Suppressor macrophage treated with lipopolysaccharide for 1 hour (primary cell): ENCODE measurements at regions not wholly inside any gene's neighbourhood (a gene's known extent, or its start where the extent isn't known, plus 50 kb on each side); places are given as distances from the start of the nearest gene placed in this dataset.
"Not testable (repeated sequence)": the region's sequence is repeated elsewhere in the genome, so short reads cannot be mapped to it uniquely, and the experiment has no call there.

Source experiments
- DNase-seq, 3 donors: peaks; one replicate each; pipeline ENCODE4 v3.0.0-alpha.2; 2020 to 2022

DNA sequence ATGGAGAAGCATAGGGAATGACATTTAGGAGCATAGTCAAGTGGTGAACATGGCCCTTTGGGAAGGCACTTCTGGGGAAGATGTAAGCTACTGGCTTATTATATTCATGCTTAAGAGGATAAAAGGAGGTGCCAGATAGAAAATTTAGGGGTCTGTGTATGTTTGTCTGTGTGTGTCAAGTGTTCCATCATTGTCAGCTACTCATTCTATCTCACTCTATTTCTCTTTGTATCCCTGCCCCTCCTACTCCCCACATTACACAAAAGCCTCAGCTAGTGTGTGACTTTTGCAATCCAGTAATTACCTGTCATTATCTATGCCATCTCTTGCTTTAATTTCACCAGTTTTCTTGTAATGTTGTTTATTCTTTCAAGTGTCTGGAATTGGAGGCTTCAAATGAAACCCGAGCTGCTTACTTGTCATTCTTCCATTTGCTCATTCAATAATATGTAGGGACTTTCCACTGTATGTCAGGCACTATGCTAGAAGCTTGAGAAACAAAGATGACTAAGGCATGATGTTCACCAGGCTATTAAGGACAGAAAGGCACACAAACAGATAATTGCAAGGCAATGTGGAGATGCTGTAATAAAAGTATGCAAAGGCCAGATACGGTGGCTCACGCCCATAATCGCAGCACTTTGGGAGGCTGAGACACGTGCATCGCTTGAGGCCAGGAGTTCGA lies 229.8 kb upstream of the TEX13C start:
- no peak for DNase-seq

DNA sequence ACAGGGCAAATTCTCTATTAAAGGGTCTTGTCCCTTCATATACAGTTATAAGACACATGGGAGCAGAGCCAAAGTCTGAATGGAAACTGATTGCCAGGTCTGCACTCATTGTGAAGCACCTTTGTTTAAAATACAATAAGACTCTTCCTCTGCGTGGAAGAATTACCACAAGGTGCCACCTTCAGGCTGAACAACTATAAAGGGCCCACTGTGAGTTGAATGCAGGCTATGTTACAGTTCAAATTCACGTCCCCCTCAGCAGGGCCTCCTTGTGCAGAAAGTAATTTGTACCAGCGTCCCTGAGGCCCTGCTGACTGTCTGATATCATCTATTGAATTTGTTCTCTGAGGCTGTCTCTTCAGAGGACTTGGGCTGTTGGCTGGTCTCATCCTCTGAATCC lies 225.8 kb upstream of the TEX13C start:
- no peak for DNase-seq

- no peak for DNase-seq
Observed at GRCh38 chrX:125094901-125095300, 224.8 kb upstream of the TEX13C start.

DNA sequence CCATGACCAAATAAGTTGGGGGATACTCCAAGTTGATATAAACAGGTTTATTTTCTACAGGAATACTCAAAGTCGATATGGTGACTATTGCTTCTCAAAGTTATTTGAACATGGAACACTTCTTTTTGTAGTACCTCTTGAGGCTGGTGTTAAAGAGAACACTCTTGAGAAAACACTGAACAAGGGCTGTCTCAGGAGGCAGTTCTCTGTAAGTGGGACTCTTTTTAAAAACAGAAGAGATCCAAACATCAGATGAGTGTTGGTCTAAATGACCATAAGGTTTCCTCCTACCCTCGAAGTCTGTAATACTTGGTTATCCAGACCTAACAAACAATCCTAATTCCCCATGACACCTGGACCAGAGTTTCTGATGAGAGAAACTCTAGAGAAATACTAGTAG lies 223.2 kb upstream of the TEX13C start:
- no peak for DNase-seq

DNA sequence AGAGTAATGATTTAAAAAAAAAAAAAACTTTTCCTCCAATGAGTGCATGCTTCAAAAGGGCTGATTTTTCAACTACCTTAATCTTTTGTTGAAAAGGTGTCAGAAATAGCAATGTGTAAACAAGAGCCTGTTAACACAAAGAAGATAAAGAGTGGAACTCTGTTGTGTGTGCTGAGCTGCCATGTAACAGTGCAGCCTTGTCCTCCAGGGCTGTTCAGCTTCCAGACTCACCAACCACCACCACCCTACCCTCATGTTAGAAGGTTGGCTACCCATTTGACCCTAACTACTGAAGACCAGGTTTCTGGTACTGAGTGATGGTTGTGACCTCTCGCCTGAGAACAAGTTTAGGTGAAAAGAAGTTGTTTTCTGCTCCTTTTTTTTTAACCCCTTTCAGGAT lies 222.8 kb upstream of the TEX13C start:
- no peak for DNase-seq

DNA sequence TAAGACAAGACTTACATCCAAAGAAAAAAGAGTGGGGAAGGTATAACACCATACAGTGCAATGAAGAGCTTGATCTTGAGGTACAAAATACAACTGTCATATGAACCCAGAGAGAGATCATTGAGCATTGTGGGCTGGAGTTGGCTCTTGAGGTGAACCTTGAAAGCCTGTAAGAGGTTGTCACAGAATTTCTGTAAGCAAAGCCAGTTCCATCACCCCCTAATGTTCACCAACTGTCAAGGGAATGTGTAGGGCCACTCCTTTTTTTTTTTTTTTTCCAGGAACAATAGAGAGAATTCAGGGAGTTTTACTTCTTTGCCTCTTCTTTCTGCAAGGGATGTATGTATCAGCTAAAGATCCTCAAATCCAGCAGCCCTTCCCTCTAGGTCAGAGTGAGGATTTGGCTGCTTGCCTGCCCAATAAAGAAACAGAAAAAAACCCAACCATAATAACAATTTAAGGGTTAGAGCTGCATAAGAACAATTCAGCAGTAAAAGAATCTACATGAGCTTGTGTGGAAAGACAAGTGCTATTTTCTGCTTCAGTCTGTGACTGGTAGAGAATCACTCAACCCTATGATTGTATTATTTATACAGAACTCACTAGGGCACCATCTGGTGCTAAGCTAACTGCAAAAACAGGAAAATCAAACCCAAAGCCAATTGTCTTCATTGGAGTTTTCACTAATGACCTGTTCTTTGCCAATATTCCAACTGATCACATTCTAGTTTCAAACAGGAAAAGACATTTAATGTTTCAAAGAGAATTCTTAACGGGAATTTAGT lies 217.5 kb upstream of the TEX13C start:
- DNase-seq = no peak

DNA sequence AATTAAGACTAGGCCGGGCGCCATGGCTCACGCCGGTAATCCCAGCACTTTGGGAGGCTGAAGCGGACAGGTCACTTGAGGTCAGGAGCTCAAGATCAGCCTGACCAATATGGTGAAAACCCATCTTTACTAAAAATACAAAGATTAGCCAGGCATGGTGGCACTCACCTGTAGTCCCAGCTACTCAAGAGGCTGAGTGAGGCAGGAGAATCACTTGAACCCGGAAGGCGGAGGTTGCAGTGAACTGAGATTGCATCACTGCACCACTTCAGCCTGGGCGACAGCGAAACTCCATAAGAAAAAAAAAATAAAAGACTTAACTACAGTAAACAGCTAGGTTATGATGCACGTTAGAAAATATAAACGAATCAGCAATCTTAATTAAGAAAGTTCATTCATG lies 216.0 kb upstream of the TEX13C start:
- no peak for DNase-seq

DNA sequence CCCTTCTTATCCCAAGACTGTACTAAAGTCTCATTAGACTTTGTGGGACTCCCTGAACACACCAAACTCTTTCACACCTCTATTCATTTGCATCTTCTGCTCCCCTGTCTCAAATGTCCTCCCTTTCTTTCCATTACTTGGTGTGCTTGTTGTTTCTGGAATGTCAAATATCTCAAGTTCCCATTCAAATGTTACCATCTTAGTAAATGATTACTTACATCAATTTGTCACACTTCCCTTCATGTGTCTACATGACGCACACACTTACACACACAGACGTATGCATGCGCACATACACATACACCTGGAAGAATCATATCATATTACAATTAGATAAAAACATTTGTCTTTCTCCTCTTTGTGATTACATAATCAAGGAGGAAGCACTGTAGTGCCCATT lies 210.8 kb upstream of the TEX13C start:
- DNase-seq = no peak

GRCh38 chrX:125131164-125131563 lies 188.5 kb upstream of the TEX13C start:
- DNase-seq = no peak

DNA sequence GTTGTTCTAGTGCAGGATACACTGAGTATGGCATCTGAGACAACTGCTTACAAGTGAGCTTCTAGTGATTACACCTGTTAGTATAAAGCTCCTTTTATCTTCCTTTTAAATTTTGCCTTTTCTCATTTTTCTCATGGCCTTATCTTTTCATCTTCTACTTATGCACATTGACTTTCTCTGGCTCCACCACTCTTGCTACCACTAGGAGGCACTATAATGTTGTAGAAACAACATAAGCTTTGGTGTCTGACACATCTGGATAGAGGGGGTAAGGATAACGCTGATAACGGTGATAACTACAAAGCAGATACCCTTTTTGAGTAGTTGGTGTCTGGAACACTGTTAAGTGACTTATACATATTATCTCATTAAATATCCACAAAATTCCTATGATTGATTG lies 187.4 kb upstream of the TEX13C start:
- peak in 2 of 3 donors; percentile 0 to 31 for DNase-seq

DNA sequence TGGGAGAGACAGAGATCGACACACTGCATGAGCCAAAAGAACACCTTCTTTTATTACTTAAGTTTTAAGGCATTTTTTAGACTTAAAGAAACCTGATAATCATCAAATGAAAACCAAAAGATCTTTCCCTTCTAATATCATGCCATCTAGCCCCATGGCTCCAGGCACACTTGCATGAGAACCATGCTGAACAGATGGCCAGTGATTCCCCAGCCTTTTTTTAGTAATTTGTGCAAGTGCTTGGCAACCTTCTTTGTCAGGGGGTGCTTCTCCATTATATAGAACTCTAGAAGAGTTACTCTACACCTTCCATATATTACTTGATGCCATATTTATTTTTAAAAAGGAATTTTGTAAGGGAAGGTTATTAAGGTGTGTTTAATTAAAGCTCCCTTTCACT lies 182.2 kb upstream of the TEX13C start:
- no peak for DNase-seq

DNA sequence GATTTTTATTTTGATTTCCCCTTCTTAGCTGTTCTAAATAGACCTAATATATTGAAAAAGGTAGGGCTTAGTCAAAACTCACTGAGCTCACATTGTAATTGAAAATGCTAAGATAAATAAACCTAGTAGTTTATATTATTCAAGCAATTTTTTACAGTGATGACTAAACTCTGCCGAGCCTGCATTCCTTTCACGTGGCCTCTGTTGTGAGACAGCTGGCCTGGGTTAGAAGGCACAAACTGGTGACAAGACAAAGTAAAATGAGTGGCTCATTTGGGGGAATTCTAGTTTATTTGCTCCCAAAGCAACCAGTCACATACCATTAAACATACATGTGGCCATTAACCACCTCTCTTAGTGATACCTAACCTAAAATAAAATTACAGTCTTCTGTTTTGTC lies 169.4 kb upstream of the TEX13C start:
- DNase-seq = no peak

GRCh38 chrX:125151146-125151545 lies 168.5 kb upstream of the TEX13C start:
- no peak for DNase-seq

DNA sequence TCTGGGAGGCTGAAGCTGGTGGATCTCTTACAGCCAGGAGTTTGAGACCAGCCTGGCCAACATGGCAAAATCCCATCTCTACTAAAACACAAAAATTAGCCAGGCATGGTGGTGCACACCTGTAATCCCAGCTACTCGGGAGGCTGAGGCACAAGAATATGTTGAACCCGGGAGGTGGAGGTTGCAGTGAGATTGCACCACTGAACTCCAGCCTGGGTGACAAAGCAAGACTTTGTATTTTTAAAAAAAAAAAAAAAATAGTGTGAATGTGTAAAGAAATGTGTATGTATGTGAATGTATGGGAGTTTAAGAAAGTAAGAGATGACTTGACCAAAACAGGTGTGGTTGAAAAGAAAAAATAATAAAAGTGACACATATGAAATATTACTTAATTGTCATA lies 167.7 kb upstream of the TEX13C start:
- DNase-seq = no peak

DNA sequence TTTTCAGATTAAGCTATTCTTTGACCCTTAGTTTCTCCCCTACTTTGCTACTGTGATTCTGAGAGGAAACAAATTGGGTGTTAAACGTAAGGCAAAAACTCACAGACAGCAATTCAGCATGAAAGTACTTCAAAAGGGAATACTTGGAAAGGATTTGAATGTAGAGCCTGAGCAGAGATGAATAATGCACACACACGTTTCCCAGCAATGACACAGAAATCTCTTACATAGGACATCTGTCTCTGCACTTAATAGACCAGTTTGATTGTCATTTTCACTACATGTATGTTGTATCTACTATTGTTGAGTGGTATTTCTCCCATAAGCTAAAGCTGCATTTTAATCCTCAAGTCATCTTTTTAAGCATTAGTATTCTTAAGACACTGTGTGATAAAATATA lies 166.1 kb upstream of the TEX13C start:
- no peak for DNase-seq

DNA sequence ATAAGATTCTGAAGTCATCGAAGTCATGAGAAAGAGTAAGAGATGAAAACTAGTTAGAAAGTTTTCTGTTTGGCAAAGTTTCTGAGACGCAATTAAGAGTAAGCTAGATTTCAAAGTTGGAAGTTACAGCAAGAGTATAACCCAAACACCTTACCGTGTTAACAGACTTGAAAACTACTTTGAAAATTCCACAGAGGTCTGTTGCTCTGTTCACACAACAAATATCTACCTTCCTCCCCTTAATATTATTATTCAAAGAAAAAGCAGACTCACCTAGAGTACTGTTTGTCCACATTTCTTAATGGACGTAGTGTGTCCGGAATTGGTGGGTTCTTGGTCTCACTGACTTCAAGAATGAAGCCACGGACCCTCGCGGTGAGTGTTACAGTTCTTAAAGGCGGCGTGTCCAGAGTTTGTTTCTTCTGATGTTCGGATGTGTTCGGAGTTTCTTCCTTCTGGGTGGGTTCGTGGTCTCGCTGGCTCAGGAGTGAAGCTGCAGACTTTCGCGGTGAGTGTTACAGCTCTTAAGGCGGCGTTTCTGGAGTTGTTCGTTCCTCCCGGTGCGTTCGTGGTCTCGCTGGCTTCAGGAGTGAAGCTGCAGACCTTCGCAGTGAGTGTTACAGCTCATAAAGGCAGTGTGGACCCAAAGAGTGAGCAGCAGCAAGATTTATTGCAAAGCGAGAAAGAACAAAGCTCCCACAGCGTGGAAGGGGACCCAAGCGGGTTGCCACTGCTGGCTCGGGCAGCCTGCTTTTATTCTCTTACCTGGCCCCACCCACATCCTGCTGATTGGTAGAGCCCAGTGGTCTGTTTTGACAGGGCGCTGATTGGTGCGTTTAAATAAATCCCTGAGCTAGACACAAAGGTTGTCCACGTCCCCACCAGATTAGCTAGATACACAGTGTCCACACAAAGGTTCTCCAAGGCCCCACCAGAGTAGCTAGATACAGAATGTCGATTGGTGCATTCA lies 165.1 kb upstream of the TEX13C start:
- not testable (repeated sequence) for DNase-seq

- DNase-seq = not testable (repeated sequence)
Observed at GRCh38 chrX:125155296-125156033, 164.2 kb upstream of the TEX13C start.

- peak in 1 of 3 donors; percentile 1 for DNase-seq
Observed at GRCh38 chrX:125170459-125170858, 149.2 kb upstream of the TEX13C start.

- no peak for DNase-seq
Observed at GRCh38 chrX:125172531-125172930, 147.1 kb upstream of the TEX13C start.

- DNase-seq = no peak
Observed at GRCh38 chrX:125175991-125176584, 143.6 kb upstream of the TEX13C start.

DNA sequence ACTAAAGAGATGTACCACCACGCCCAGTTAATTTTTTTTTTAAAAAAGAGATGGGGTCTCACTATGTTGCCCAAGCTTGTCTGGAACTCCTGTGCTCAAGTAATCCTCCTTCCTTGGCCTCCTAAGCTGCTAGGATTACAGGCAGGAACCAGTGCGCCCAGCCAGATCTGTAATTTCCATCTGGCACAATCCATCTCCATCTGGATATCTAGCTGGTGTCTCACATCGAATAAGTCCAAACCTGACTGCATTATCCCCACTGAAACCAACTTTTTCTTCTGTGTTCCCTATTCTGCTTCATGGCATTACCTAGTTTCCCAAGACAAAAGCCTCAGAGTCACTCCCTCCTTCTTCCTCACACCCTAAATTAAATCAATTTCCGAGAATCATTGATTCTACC lies 125.8 kb upstream of the TEX13C start:
- DNase-seq = no peak

DNA sequence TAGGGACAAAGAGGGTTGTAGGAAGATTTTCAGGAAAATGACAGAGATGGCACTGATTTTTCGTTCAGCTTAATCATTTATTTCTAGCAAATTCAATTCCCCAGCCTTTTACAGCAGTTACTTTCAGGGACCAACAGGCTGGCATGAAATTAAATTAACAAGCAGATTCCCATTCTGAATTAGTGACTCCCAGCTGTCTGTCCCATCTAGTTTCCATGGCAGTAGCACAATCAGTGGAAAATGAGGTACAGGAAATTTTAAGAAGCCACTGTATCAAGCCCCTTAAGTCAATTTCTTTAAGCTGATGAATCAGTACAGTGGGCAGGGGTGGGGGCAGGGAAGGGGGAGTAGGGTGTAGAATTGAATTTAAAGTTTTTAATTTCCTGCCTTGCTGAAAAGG lies 121.1 kb upstream of the TEX13C start:
- DNase-seq = no peak
